Hematopoietic multipotent progenitor cell treated with erythropoietin and hydrocortisone succinate and interleukin-3 and kit ligand, for 17 days (in vitro differentiated cells): ENCODE measurements at regions not wholly inside any gene's neighbourhood (a gene's known extent, or its start where the extent isn't known, plus 50 kb on each side); places are given as distances from the start of the nearest gene placed in this dataset.

ENCODE experiments used
- DNase-seq: peaks from one replicate; pipeline ENCODE4 v3.0.0-alpha.2; 2015; ENCODE audit warnings: low spot score

DNA sequence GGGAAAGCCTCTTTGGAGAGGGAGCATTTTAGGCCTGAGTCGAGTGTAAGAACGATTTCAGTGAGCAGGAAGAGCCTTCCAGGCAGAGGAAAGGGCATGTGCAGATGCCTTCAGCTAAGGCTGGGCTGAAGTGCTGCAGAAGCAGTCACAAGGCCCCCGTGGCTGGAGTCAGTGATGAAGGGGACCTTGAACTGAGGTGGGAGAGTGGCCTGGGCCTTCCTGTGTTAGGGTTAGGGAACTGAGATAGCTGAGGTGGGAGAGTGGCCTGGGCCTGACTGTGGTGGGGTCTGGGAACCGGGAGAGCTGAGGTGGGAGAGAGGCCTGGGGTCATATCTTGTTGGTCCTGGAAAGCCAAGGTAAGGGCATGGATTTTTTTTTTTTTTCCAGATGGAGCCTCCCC, 50.9 kb upstream of the ETV3 start:
- no peak for DNase-seq
